ENCODE measurements at regions not wholly inside any gene's neighbourhood (a gene's known extent, or its start where the extent isn't known, plus 50 kb on each side); places are given as distances from the start of the nearest gene placed in this dataset.

DNA sequence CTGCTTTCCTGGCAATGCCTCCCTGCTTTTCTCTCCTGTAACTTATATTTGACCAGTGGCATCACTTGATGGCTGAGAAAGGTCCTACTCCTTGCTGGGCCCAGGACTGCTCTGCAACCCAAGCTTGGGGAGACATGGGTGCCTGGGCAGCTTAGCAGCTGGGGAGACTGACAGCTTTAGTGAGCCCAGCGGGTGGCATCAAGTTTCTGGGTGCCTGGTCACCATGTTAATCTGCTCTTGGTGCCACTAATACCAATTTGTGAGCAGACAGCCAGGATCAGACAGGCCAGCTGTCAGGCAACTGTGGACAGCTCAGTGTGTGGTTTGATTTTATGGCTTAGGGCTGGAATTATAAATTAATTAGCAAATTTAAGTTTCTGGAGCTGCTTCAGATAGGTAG lies 144.8 kb upstream of the GLI2 start:
- TF ChIP-seq, protein P1, sequence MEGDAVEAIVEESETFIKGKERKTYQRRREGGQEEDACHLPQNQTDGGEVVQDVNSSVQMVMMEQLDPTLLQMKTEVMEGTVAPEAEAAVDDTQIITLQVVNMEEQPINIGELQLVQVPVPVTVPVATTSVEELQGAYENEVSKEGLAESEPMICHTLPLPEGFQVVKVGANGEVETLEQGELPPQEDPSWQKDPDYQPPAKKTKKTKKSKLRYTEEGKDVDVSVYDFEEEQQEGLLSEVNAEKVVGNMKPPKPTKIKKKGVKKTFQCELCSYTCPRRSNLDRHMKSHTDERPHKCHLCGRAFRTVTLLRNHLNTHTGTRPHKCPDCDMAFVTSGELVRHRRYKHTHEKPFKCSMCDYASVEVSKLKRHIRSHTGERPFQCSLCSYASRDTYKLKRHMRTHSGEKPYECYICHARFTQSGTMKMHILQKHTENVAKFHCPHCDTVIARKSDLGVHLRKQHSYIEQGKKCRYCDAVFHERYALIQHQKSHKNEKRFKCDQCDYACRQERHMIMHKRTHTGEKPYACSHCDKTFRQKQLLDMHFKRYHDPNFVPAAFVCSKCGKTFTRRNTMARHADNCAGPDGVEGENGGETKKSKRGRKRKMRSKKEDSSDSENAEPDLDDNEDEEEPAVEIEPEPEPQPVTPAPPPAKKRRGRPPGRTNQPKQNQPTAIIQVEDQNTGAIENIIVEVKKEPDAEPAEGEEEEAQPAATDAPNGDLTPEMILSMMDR (IDR thresholded peaks at IDR 0.05; ENCODE audit: low read depth, low read length) = no peak

DNA sequence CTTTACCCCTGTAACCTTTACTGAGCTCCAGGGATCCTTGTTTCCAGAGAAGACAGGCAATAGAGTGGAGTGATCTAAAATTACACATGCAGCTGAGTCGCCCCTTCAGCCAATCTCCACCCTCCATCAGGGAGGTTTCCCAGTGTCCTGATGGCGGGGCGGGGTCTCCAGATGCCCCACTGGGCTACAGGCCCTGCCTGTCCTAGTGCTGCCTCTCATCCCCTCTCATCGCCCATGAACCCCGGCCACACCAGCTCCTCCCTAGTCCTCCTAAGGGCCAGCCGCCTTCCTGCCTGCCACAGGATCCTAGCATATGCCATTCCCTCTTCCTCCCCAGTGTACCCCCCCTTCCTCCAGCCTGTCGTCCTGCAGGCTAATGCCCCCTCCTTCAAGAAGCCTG lies 144.1 kb upstream of the GLI2 start:
- Histone ChIP-seq H3K27ac (no peak overlapping the region), H3K36me3 (no peaks in the 10 kb centered on the region), H3K4me3 (no peak overlapping the region), H3K27me3 (peaks cover 75% of the 10 kb centered on the region), H3K9me3 (ENCODE audit: low read depth) (no peaks in the 10 kb centered on the region), H3K4me1 (ENCODE audit: low read depth) (no peaks in the 10 kb centered on the region)
- no peak for DNase-seq (ENCODE audit: low read depth in 1 of 2, low spot score in 1 of 2)
- TF ChIP-seq, protein P1 (IDR thresholded peaks at IDR 0.05; ENCODE audit: low read depth, low read length) = no peak

More for the DNA sequence above, 144.8 kb upstream of the GLI2 start:
- Histone ChIP-seq H3K27ac (no peak overlapping the region), H3K9me3 (ENCODE audit: low read depth) (no peaks in the 10 kb centered on the region), H3K36me3 (no peaks in the 10 kb centered on the region), H3K27me3 (peaks cover 78% of the 10 kb centered on the region), H3K4me1 (ENCODE audit: low read depth) (no peaks in the 10 kb centered on the region), H3K4me3 (no peak overlapping the region)
- DNase-seq (ENCODE audit: low read depth in 1 of 2, low spot score in 1 of 2) = no peak

DNA sequence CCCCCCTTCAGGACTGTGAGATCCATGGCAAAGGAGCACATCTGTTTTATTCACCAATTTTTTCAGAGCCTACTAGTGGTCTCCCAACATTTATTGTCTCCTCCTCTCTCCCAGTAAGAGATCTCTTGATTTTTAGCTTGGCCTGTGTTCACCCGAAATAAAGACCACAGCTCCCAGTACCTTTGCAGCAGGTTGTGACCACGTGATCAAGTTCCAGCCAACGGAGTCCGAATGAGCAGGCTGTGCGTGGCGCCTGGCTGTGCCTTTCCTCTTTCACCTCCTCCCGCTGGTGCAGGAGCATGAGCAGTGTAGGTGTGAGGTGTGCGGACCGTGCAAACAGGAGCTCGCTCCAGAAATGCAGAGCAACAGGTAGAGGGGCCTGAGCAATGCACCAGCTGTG lies 143.6 kb upstream of the GLI2 start:
- no peaks in the 10 kb centered on the region for H3K36me3 ChIP-seq
- no peaks in the 10 kb centered on the region for H3K9me3 ChIP-seq (ENCODE audit: low read depth)
- H3K4me3 ChIP-seq = no peak overlapping the region
- no peaks in the 10 kb centered on the region for H3K4me1 ChIP-seq (ENCODE audit: low read depth)
- no peak for DNase-seq (ENCODE audit: low read depth in 1 of 2, low spot score in 1 of 2)
- peaks cover 75% of the 10 kb centered on the region for H3K27me3 ChIP-seq
- no peak overlapping the region for H3K27ac ChIP-seq
- TF ChIP-seq, protein P1 (IDR thresholded peaks at IDR 0.05; ENCODE audit: low read depth, low read length) = no peak

DNA sequence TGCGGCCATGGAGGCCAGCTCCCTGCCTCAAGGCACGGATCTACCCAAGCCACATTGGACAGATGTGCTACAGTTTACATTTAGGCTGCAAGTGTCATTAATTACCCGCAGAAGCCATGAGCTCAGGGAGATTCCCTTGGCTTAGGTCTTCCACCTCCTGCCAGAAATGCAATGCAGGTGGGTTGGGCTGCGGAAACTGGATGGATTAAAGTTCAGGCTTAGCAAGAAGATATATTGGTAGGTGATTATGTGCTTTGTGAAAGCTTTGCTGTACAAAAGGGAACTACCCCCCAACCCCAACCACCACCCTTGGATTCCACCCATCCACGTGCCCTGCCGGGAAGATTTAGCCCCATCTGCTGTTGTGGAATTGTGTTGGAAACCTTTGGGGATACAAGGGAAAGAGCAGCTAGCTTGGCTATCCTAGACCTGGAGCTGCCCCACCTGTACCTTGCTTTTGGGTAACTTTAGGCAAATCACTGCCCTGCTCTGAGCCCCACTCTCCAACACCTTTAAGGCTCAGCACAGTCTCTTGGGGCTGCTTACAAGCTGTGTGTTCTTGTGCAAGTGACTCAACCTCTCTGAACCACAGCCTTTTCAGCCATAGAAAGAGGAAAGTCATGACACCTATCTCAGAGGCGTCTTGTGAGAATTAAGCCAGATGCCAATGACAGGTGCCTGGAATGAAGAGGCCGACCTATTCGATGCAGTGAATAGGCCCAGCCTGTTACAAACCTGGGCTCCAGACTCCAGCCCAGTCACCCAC lies 141.6 kb upstream of the GLI2 start:
- H3K4me3 ChIP-seq = no peak overlapping the region
- DNase-seq (ENCODE audit: low read depth in 1 of 2, low spot score in 1 of 2) = no peak
- TF ChIP-seq, protein P1 (IDR thresholded peaks at IDR 0.05; ENCODE audit: low read depth, low read length) = no peak
- H3K4me1 ChIP-seq (ENCODE audit: low read depth) = no peaks in the 10 kb centered on the region
- no peaks in the 10 kb centered on the region for H3K36me3 ChIP-seq
- no peak overlapping the region for H3K27ac ChIP-seq
- H3K27me3 ChIP-seq = peaks cover 61% of the 10 kb centered on the region
- H3K9me3 ChIP-seq (ENCODE audit: low read depth) = no peaks in the 10 kb centered on the region

DNA sequence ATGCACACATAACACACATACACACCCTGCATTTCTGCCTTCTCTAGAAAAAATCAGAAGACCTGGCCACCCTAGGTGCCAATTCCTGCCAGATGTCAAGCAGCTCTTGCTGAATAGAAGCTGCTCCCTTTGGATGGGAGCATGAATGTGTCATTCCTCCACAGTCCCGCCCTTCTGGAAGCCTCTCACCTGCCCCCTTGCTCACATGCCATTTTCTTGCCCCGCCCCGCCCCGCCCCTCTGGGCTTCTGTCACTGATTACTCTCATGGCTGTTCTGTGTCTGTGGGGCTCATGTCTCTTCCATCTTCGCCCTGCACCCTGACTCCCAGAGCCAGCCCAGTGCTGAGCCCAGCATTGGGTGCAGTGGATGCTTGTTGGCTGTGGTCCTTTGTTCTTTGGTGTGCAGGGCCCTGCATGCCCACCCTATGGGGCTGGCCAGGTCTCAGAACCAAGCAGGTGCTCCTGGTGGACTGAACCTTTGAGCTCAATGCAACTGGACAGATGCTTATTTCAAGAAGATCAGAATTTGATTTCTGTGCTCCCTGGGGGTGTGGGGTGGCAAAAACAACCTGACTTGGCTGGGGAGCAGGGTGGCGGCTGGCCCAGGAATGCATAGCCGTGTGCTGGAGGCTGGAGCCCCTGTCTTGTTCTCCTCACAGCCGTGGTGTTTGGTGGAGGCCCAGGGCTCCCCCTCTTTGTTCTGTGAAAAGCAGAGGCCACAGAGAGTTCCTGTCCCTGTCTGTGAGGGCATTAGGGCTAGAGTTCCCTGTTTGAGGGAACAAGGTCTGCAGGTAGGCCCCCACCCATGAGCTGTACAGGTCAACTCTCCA lies 140.6 kb upstream of the GLI2 start:
- no peak for DNase-seq (ENCODE audit: low read depth in 1 of 2, low spot score in 1 of 2)
- Histone ChIP-seq H3K9me3 (ENCODE audit: low read depth) (no peaks in the 10 kb centered on the region), H3K27me3 (peaks cover 52% of the 10 kb centered on the region), H3K4me1 (ENCODE audit: low read depth) (no peaks in the 10 kb centered on the region), H3K4me3 (no peak overlapping the region), H3K27ac (no peak overlapping the region), H3K36me3 (no peaks in the 10 kb centered on the region)
- TF ChIP-seq, protein P1 (IDR thresholded peaks at IDR 0.05; ENCODE audit: low read depth, low read length) = no peak

All from cardiac muscle cell (in vitro differentiated cells and primary cell).